NCI-H187 treated with DMSO at 0.1 percent for 48 hours (cell line): ENCODE measurements at regions not wholly inside any gene's neighbourhood (a gene's known extent, or its start where the extent isn't known, plus 50 kb on each side); places are given as distances from the start of the nearest gene placed in this dataset.

Source experiments
- DNase-seq: peaks from one replicate; lab custom pipeline; 2025; lab: John Stamatoyannopoulos, UW

DNA sequence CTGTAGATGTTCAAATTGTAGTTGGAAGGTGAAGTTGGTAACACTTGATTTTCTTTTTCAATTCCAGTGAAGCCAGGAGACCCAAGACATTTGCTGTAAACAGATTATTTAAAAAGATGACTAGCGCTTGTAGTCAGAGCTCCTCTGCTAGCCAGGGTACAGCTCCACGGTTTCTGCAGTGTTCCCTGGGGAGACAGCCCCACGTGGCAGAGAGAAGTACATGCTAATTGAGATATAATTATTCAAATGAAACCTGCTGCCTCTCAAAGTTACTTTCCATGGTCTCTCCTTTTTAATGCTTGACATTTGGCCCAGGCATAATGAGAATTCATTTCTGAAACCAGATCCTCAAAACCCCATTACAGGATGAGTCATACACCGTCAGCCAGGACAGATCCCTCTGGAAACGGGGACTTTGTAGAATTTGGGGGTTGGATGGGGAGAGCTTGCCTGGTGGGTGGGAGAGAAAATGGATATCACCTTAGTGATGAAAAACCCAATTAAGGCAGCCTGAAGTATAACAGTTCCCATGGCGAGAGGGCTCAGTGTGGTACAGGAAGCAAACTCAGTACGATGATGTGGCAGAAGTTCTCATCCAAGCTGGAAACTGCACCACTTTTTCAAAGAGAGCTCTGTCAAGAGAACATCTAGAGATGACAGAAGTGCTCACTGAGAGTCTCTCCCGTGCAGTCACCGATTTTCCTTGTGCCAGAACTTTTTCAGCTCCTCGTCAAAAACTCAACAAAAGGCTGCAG lies 637.7 kb upstream of the TMEM132C start:
- no peak for DNase-seq

DNA sequence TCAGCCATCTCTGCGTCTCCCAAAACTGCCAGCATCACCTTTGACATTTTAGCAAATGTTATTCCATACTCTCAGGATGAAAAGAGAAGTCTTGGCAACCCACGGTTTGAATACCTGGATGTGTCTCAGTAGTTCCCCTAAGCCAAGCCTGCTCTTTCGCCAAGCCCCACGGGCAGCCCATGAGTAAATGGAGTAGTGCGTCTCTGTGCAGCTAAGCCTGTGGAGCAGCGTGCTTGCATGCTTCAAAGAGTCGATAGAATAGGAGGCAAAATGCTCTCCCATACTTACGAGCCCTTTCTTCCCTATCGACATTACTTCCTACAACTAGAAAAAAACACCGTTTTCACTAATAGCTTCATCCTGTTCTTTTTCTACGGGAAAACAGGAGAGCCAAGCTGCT lies 634.5 kb upstream of the TMEM132C start:
- no peak for DNase-seq

DNA sequence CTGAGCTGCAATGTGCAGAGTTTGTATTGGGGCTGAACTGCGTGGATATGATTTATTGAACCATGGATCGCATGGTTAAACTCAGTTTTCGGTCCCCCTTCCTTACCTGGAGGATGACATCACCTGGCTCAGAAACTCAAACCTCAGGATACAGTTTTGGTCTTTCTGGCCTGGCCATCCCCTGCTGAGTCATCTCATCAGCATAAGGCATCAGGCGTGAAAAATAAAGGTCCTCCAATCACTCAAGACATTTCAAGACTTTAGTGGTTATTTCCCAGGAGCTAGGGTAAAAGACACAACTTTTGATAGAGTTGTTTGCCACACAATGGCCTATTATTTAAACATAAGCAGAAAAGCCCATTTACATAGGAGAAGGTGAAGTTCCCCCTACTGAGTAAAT lies 631.1 kb upstream of the TMEM132C start:
- no peak for DNase-seq

DNA sequence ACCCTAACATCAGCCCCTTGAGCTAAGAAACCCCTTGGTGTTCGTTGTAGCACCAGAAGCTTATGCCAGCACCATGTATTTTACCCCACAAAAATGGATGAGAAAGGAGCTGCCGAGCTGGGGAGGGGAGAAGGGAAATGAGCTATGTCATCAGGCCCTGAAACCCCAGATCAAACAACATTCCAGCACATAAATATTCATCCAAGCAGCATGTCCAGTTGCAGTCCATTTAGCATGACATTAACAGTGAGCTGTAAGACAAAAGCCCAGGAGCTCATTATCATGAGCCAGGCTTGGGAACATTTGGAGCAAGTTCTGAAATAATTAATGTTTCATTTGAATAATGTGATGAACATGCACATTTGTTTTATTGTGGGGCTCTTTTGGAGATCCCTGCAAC lies 630.1 kb upstream of the TMEM132C start:
- DNase-seq = no peak

DNA sequence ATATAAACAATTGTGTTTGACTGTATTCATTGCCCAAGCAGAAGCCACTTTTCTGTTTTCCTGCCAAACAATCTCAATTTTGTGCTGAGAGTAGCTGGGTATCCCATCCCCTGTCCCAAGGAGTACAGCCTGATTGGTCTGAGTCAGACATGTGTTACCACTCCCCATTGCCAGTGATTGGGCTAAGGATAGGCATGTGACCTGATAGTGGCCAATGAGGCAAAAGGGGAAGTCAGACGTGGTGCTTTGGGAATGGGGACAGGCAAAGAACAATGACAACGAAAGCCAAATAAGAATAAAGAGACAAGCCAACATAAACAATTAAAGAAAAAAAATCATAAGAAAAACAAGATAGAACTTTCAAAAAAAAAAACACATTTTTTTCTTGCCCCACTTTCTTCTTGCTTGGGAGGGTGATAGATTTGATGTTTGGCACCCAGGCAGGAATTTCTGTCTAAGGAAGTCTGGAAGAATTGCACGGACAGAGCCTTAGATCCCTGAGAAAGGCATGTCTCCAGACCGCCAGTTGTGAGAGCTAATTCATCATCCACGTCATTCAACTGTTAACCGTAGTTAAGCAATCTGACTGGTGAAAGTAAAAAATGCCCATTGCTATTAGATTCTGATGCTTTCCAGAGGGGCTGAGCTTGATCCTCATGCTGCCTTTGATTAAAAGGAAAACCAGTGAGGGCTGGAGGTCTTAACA lies 626.6 kb upstream of the TMEM132C start:
- no peak for DNase-seq

DNA sequence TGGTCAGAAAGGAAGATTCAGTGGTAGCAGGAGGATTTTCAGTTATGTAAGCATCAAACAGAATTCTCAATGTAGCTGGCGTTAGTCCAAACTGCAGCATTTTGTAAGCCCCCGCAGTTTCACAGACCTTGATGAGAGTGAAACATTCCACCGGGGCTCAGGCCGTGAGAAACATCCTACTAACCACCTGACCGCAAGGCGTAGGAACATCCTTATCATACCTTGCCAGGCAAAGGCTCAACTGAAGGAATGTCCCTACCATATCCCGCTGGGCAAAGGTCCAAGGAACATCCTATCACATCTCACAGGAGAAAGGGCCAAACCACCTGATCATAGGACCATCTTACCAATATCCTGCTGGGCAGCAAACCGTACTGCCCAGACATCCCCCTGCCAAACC lies 624.8 kb upstream of the TMEM132C start:
- no peak for DNase-seq

DNA sequence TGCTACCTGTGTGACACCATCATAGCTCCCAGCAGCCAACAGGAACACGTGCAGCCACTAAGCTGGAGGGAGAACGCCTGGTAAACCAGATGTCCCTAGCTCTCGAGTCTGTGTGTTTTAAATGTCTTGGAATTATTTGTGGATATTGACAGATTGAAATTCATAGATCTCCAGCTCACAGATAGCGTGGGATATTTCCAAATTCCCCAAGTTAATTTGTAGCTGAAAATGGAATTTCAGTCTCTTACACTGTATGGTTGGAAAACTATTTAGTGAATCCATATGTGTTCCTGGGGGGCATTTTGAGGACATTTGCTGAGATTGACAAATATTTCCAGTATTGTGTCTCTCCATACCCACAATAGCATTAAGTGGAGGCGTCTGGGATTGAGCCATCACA lies 618.6 kb upstream of the TMEM132C start:
- no peak for DNase-seq

DNA sequence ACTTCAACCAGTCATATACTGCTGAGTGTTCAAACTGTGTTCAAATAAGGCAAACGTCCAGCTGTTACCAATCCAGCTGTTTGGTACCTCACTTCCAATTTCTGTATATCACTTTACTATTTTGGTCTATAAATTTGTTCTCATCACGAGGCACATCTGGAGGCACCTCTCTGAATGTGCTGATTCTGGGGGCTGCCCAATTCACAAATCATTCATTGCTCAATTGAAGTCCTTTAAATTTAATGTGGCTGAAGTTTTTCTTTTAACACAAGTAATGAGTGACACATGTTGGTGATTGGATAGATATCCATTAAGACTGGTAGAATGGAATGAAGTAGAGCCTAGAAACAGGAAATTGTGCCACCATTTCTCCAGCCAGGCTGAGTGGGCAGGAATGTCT lies 617.0 kb upstream of the TMEM132C start:
- no peak for DNase-seq

DNA sequence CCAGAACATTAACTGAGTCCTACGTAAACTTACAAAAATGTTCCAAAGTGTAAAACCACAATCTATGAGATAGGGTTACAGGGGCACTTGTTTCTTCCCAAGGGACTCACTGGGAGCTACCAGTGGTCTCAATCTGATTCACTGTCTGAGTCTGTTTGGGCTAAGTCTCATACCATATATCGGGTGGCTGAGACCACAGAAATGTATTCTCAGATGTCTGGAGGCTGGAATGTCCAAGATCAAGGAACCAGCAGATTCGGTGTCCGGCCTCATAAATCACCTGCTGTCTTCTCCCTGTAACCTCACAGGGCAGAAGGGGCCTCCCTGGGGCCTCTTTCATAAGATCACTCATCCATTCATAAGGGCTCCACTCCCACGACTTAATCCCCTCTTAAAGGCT lies 616.3 kb upstream of the TMEM132C start:
- DNase-seq = no peak

DNA sequence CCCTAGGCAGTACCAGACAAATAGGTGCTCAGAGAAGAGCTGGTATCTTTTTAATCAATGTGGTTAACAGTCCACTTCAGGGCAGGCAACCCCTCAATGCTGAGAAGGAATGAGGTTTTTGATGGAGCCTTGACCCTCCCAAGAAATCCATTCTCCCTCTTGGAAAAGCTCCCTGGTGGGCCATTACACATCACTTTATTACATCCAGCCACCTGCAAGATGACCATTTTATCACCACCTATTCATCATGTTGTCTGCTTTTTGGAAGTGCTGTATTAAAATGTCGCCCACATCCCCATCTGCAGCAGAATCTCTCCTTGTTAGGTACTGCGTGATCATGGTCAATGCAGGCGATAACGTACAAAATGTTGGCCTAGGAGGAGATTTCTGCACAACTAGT lies 614.7 kb upstream of the TMEM132C start:
- DNase-seq = no peak

DNA sequence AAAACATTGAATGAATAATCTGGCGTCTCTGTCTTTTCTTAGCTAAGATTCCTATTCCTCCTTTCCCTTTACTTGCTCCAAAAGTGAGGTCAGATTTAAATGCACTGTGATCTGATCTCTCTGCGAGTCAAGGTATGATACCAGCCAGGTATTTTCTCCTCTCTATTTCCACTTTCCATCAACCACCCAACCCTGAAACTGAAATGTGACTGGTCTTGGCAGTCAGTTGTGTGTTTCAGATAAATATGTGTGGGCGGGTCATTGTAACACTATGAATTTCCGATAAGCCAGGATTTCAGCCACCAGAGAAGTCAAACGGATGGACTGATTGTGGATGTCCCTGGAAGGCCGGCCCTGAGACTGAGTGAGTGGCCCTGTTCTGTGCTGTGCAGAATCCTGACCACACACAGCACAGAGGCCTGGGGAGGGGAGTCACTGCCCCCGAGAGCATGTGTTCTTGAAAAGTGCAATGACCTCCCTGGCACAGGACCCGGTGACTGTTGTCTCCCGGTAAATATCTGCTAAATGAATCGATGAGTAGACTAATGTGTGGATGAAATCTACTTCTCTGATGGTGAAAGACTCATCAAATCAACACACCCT lies 612.5 kb upstream of the TMEM132C start:
- no peak for DNase-seq

DNA sequence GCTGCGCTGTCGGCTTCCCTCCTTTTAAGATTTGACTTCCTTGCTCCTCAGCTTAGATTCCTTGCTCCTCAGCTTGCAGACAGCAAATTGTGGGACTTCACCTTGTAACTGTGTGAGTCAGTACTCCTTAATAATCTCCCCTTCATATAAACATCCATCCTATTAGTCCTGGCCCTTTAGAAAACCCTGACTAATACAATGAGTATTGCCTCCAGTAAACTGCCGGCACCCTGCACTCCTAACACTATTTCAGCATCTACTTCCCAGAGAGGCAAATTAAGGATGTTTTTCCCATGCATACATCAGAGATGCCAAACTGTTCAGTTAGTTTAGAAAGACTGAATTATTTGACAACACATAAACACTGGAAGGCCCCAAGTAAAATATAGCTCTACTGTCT lies 611.3 kb upstream of the TMEM132C start:
- DNase-seq = no peak

DNA sequence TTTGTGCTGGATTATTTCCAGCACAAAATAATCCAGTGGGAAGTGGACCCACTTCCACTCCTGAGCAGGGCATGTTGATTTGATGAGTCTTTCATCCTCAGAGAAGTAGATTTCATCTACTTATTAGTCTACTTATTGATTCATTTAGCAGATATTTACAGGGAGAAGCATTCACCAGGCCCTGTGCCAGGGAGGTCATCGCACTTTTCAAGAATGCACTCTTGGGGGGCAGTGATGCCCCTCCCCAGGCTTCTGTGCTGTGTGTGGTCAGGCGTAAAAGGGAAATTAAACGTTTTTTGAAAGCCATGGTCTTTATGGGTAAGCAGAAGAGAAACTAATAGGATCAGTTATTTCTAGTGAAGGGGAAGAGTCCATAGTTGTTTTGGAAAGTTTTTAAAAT lies 610.7 kb upstream of the TMEM132C start:
- DNase-seq = no peak

DNA sequence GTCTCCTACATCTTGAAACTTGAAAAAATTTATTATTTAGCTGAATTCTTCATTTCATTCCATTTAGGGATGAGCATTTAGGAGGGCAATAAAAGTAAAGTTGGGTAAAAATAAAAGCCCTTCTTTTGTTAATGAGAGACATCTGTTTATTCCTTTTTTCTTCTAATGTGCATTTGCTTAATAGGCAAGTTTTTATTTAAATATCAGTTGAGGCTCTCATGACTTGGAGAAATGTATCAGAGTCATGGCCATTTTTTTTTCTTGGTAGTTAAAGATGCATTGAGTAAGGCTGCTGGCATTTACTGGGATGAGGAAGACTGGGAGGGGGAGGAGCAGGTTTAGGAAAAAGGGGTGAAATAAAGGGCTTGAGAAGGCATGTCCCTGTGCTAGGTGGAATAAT lies 609.9 kb upstream of the TMEM132C start:
- no peak for DNase-seq

DNA sequence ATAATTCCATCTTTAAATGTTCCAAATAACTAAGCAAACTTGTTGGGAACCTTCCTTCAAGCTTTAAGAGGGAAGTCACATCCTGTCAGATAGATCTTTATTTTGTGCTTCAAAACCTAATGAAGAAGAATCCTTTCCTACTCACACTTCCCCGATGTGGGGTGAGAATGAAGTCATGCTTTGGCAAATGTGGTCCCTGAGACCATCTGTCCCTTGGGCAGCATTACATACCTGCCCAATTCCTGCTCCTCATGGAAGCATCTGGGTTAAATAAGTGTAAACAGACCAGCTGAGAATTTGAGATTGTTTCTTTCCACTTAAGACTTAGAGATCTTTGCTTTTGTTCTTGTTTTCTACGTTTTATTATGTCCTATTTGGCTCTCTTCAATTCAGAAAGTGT lies 606.0 kb upstream of the TMEM132C start:
- DNase-seq = no peak

DNA sequence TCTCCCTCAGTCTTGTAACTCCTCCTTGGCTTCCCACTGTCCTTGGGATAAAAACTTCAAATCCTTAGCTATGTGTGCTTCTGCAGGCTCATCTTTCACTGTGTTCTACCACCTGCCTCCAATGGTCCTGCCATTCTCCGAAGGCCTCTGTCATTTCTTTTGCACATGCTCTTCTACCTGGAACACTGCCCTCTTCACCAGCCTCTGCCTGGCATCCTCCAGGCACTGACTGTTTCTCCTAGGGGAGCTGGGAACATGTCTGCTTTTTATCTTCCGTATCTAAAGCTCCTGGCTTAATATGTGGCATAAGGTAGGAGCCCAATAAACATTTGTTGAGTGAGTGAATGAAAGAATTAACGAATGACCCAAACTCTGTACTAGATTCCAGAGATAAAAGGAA lies 603.3 kb upstream of the TMEM132C start:
- no peak for DNase-seq

DNA sequence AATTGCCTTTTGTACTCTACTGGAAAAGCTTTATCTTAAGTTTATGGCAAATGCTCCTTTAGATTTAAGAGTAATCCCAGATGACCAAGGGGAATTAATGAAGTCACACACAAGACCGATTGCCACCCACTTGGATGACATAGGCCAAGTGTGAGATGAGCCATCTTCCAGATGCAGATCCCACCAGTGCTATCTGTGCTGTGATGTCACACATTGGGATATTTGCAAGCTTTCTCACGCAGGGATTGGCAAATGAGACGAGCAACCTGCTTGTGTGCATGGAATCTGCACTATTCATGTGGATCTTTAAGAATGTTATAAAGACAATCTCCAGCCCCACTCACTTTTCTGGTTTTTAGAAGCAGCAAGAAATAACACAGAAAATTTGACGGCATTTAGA lies 602.1 kb upstream of the TMEM132C start:
- DNase-seq = no peak

DNA sequence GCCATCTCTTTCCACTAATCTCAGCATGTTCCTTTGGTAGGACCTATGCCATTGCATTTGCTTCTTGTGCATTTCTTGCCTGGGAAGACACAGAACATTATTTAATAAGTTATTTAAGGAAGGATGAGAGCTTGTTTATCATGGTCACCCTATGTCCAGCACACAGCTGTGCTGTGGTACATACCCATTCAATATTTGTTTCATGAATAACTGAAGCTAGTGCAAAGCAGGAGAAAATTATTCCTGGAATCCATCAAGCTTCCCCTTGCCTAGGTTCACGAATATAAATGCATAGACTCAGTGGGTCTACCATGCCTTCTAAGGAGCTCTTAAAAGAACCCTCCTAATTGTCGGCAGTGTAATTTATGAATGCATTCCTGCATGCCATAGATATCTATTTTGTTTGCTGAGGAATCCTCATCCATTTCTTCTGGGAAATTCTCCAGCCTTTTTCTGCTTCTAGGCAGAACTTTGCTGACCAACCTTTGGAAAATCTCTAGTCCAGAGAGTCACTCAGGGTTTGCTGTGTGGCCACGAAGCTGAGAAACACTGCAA lies 599.8 kb upstream of the TMEM132C start:
- no peak for DNase-seq

DNA sequence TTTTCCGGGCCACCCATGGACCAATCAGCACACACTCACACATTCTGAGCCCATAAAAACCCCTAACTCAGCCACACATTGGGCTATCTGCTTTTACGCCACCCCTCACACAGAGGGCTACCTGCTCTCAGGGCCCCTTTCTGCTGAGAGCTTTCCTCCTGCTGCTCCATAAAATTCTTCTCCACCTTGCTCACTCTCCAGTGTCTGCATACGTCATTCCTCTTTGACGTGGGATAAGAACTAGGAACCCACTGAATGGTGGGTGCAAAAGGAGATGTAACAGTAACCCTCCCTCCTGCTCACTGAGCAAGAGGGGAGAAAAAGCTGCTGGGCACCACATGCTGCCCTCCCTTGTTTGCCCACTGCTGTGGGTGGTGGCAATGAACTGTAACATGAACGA lies 596.7 kb upstream of the TMEM132C start:
- DNase-seq = no peak

DNA sequence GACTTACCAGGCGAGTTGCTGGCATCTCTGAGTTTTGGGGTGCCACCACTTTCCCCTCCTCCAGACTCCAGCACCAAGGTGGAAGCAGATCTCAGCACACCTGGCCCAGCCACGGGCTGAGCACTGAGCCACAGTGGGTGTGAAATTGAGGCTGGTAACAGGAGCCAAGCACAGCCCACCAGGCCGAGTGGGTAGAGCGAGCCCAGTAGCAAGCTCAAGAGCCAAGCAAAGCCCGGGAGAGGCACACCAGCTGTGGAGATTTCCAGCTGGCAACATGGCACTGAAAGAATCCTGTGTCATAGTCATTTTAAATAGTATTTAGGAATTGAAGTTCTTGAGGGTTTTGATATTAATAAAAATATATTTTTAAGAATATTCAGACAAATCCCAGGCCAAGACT lies 596.2 kb upstream of the TMEM132C start:
- no peak for DNase-seq

DNA sequence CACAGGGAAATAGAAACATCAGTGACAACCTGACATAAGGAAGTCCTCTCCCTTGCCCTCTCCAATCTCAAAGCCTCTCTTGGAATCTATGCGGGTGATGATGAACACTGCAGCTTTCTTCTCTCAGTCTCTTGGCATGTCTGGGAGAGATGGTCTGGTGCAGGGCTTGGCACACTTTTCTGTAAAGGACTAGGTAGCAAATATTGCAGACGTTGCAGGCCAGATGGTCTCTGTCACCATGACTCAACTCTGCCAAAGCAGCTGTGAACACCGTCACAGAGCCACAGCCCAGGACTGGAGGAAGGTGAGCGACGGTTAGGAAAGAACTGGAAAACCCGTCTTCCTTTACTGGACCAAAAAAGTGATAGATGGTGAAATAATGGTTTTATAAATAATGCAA lies 591.0 kb upstream of the TMEM132C start:
- no peak for DNase-seq

DNA sequence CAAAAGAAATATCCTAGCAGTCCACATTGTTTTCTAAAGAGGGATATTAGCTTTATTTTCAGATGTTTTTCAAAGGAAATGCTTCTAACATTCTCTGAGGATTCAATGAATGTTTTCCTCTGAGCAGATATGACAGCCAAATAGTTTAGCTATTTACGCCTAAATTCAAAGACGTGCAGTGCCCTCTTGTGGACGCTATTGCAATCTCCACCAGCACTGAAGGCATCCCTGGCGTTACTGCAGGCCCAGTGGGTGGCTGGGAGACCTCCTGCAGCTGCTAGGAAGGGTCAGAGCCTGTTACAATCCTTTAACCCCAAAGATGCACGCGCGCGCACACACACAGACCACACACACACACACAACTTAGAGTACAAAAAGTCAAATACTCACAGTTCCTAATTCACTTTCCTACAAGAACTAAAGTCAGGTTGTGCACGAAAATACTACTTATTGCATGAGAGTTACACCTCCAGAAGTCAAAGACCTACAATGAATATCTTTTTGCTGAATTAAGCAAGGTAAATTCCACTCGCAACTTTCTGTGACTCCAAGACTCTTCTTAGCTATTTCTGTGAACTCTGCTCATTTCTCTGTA lies 589.3 kb upstream of the TMEM132C start:
- DNase-seq = no peak

DNA sequence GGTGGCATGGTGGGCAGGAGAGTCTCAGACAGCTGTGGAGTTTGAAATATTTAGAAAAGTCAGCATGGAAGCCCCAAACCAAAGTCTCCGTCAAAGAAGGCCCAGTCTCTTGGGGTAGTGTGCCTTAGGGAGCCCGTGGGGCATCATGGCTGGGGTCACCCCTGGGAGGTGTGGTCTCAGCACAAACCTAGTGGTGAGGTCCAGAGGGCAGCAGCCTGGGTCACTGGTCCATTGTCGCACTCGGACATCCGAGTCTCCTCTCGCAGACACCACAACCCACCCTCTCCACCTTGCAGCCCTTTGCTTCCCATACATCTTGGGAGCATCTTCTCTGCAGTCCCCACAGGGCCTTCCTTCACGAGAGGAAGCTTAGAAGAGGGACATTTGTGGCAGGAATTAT lies 588.0 kb upstream of the TMEM132C start:
- no peak for DNase-seq
